ENCODE measurements at regions not wholly inside any gene's neighbourhood (a gene's known extent, or its start where the extent isn't known, plus 50 kb on each side); places are given as distances from the start of the nearest gene placed in this dataset.

DNA sequence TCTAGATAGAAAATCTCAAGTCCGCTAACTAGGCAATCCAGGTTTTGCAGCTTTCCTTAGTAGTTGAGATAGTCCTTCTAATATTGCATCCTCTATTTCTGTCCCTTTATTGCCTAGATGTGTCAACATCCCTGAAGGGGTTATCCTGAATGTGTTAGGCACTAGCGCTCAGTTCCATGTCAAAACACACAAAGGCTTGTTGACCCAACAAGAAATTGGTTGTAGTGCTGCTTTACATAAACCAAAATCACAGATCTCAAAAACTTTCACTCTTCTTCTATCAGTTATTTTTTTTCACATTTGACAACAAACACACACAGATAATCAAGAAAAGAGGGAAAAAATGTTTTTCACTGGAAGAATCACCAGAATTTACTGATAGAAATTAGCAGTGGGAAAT is 51.4 kb upstream of the SOX2 start:
- TF ChIP-seq, protein P1, sequence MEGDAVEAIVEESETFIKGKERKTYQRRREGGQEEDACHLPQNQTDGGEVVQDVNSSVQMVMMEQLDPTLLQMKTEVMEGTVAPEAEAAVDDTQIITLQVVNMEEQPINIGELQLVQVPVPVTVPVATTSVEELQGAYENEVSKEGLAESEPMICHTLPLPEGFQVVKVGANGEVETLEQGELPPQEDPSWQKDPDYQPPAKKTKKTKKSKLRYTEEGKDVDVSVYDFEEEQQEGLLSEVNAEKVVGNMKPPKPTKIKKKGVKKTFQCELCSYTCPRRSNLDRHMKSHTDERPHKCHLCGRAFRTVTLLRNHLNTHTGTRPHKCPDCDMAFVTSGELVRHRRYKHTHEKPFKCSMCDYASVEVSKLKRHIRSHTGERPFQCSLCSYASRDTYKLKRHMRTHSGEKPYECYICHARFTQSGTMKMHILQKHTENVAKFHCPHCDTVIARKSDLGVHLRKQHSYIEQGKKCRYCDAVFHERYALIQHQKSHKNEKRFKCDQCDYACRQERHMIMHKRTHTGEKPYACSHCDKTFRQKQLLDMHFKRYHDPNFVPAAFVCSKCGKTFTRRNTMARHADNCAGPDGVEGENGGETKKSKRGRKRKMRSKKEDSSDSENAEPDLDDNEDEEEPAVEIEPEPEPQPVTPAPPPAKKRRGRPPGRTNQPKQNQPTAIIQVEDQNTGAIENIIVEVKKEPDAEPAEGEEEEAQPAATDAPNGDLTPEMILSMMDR (IDR thresholded peaks at IDR 0.05; ENCODE audit: unreplicated experiment) = no peak
- H3K27ac Mint-ChIP-seq = no peak overlapping the region
- H3K4me1 Mint-ChIP-seq = no peaks in the 10 kb centered on the region
- H3K27me3 Mint-ChIP-seq (ENCODE audit: low read depth) = peaks cover 37% of the 10 kb centered on the region
- DNase-seq (ENCODE audit: low spot score in 2 of 2, unreplicated experiment in 2 of 2) = no peak
- no peaks in the 10 kb centered on the region for H3K36me3 Mint-ChIP-seq
- no peaks in the 10 kb centered on the region for H3K9me3 Mint-ChIP-seq
- H3K4me3 Mint-ChIP-seq = no peak overlapping the region

DNA sequence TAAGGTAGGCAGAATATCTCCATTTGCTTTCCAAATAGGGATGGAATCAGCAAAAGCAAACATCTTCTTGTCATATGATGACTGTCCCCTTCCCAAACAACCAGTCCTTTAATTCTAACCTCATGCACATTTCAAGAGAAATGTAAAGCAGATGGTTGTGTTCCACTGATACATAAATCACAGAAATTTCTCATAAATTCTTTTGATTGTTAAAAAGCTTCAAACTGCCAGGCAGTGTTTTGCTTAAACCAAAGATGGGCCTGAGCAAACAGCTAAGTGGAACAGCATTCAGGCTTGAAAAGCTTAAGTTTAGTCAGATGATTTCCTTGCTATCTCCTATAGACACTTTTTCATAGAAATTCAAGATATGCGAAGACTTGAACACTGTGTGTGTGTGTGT is 74.3 kb upstream of the SOX2 start:
- H3K27ac Mint-ChIP-seq = no peak overlapping the region
- no peaks in the 10 kb centered on the region for H3K36me3 Mint-ChIP-seq
- H3K4me3 Mint-ChIP-seq = no peak overlapping the region
- H3K27me3 Mint-ChIP-seq (ENCODE audit: low read depth) = peaks cover 11% of the 10 kb centered on the region
- TF ChIP-seq, protein P1 (IDR thresholded peaks at IDR 0.05; ENCODE audit: unreplicated experiment) = no peak
- DNase-seq (ENCODE audit: low spot score in 2 of 2, unreplicated experiment in 2 of 2) = no peak
- no peaks in the 10 kb centered on the region for H3K9me3 Mint-ChIP-seq
- H3K4me1 Mint-ChIP-seq = no peaks in the 10 kb centered on the region

DNA sequence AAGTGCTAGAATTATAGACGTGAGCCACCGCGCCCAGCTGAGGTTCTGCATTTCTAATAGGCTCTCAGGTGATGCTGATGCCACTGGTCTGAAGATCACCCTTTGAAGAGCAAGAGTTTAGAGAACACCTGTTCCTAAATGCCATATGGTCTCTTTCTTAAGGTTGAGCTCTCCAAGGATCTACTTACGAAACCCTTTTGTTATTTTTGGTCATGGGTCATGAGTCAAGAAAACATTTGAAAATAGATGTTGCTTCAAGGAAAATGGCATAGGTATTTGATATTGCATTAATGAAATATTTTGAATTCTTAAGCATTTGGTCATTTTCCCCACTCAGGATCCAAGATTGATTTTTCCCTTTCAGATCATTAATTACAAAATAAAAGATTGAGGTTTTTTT is 74.7 kb upstream of the SOX2 start:
- no peak for DNase-seq (ENCODE audit: low spot score in 2 of 2, unreplicated experiment in 2 of 2)
- peaks cover 13% of the 10 kb centered on the region for H3K27me3 Mint-ChIP-seq (ENCODE audit: low read depth)
- H3K4me1 Mint-ChIP-seq = no peaks in the 10 kb centered on the region
- H3K36me3 Mint-ChIP-seq = no peaks in the 10 kb centered on the region
- H3K9me3 Mint-ChIP-seq = no peaks in the 10 kb centered on the region
- TF ChIP-seq, protein P1 (IDR thresholded peaks at IDR 0.05; ENCODE audit: unreplicated experiment) = no peak
- H3K4me3 Mint-ChIP-seq = no peak overlapping the region
- no peak overlapping the region for H3K27ac Mint-ChIP-seq

DNA sequence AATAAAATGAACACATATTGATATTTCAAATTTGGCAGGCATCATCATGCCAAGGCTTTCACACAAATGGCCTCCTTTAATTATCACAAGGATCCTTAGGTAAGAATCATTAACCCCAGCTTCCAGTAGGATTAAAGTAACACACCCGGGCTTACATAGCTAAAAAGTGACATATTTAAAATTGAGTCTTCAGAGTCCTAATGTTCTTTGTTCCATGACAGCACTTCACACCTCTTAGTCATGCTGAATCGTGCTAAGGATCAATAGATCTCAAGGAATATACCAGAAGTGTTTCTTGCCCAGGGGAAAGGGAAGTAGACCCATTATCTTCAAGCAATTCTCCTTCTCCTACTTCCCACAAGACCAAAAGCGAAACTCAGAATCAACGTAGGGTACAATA is 76.6 kb upstream of the SOX2 start:
- H3K4me3 Mint-ChIP-seq = no peak overlapping the region
- TF ChIP-seq, protein P1 (IDR thresholded peaks at IDR 0.05; ENCODE audit: unreplicated experiment) = no peak
- no peaks in the 10 kb centered on the region for H3K36me3 Mint-ChIP-seq
- peaks cover 17% of the 10 kb centered on the region for H3K27me3 Mint-ChIP-seq (ENCODE audit: low read depth)
- H3K4me1 Mint-ChIP-seq = no peaks in the 10 kb centered on the region
- H3K9me3 Mint-ChIP-seq = no peaks in the 10 kb centered on the region
- no peak for DNase-seq (ENCODE audit: low spot score in 2 of 2, unreplicated experiment in 2 of 2)
- no peak overlapping the region for H3K27ac Mint-ChIP-seq

DNA sequence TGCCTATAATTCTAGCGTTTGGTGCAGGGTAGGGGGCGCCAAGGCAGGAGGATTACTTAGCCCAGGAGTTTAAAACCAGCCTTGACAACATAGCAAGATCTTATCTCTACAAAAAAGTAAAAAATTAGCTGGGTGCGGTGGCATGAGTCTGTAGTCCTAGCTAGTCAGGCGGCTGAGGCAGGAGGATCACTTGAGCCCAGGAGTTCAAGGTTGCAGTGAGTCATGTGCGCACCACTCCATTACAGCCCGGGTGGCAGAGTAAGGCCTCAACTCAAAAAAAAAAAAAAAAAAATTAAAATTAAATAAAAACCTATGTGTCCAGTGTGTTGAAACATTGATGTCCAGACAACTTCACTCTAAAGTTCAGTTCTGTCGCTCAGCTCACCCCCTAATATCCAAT is 78.2 kb upstream of the SOX2 start:
- Mint-ChIP-seq H3K4me3 (no peak overlapping the region), H3K9me3 (no peaks in the 10 kb centered on the region), H3K36me3 (no peaks in the 10 kb centered on the region), H3K27me3 (ENCODE audit: low read depth) (peaks cover 19% of the 10 kb centered on the region), H3K27ac (no peak overlapping the region), H3K4me1 (peaks cover 4% of the 10 kb centered on the region)
- DNase-seq (ENCODE audit: low spot score in 2 of 2, unreplicated experiment in 2 of 2) = no peak
- TF ChIP-seq, protein P1 (IDR thresholded peaks at IDR 0.05; ENCODE audit: unreplicated experiment) = no peak

DNA sequence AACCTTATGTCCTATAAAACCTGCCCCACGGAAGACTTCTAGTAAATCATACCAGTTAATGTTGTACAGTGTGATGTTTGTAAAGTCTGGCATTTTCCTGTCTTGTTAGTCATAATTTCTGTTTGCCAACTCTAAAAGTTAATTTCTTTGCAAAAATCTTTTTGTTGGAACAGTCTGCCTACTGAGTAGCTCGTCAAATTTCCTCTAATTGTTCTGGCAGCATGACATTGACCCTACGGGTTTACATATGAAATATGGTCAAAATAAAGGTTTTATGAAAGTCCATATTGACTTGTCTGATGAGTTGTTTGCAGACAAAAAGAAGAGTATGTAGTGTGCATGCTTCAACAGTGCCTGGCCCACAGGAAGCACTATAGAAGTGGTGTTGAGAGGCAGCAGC is 79.8 kb upstream of the SOX2 start:
- no peak overlapping the region for H3K4me3 Mint-ChIP-seq
- TF ChIP-seq, protein P1 (IDR thresholded peaks at IDR 0.05; ENCODE audit: unreplicated experiment) = no peak
- H3K27ac Mint-ChIP-seq = no peak overlapping the region
- DNase-seq (ENCODE audit: low spot score in 2 of 2, unreplicated experiment in 2 of 2) = no peak
- no peaks in the 10 kb centered on the region for H3K9me3 Mint-ChIP-seq
- no peaks in the 10 kb centered on the region for H3K36me3 Mint-ChIP-seq
- peaks cover 19% of the 10 kb centered on the region for H3K27me3 Mint-ChIP-seq (ENCODE audit: low read depth)
- H3K4me1 Mint-ChIP-seq = peaks cover 10% of the 10 kb centered on the region
